ENCODE measurements at regions not wholly inside any gene's neighbourhood (a gene's known extent, or its start where the extent isn't known, plus 50 kb on each side); places are given as distances from the start of the nearest gene placed in this dataset.

DNA sequence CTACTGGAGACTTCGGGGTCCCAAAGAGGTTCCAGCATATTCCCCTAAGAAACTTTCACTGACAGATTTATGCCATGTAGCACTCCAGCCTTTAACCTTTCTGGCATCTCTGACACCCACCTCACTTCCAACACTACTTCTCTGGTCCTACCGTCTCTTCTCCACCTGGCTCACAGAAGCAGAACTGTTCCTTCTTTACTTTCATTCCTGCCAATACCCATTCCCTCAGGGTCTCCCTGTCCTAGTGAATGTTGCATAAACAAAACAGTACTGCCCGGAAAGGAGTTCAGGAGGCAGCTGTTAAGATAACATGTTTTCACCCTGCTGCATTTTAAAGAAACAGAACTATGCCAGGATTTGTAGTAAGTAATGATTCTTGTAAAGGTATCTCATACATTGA is 136.0 kb upstream of the MIR17HG start:
- Histone ChIP-seq H3K4me2 (ENCODE audit: insufficient read depth, low read length) (no peak overlapping the region), H4K20me1 (replicated peaks; ENCODE audit: control insufficient read depth, insufficient read depth, low read length) (no peaks in the 10 kb centered on the region), H2AFZ (ENCODE audit: low read depth, low read length) (no peak overlapping the region), H3K36me3 (ENCODE audit: control insufficient read depth, insufficient read depth, low read length) (no peaks in the 10 kb centered on the region), H3K9me1 (ENCODE audit: control insufficient read depth, insufficient read depth, low read length) (no peaks in the 10 kb centered on the region), H3K4me1 (replicated peaks in 1 of 2; ENCODE audit: control insufficient read depth in 2 of 2, insufficient read depth in 2 of 2, low read length in 2 of 2) (no peaks in the 10 kb centered on the region), H3K9me3 (replicated peaks; ENCODE audit: control insufficient read depth, insufficient read depth, low read depth, low read length) (no peaks in the 10 kb centered on the region; the same call in 1 of the 2 replicates), H3K79me2 (ENCODE audit: control insufficient read depth, insufficient read depth, low read length) (no peaks in the 10 kb centered on the region), H3K4me3 (no peak overlapping the region), H3K9ac (ENCODE audit: insufficient read depth in 1 of 2, low read depth in 2 of 2, low read length in 2 of 2) (no peak overlapping the region), H3K27me3 (ENCODE audit: control insufficient read depth in 2 of 2, insufficient read depth in 2 of 2, low read length in 2 of 2) (no peaks in the 10 kb centered on the region), H3K27ac (ENCODE audit: extremely low read depth, low read depth, low read length) (no peak overlapping the region)
- in situ Hi-C loops (cut with MboI), result no loop called here
- CTCF ChIA-PET (ENCODE audit: low intra/inter-chr PET ratio), result no interaction called here
- WGBS (ENCODE audit: insufficient coverage, low coverage, missing lambda C conversion rate), result under 1% methylated on average over 3 of the region's 3 CpGs
- no TSS peak for BruUV-seq (replicated peaks)
- TF ChIP-seq SMAD3 (CRISPR knock-in tag; conservative IDR thresholded peaks at IDR 0.05), result no peak
- 0 out of 4 replicates have a peak, but pooled peaks of 1 of the 2 experiments have one; percentile 26 for TF ChIP-seq MCM7 (IDR thresholded peaks at IDR 0.05)
- TF ChIP-seq, protein P1, sequence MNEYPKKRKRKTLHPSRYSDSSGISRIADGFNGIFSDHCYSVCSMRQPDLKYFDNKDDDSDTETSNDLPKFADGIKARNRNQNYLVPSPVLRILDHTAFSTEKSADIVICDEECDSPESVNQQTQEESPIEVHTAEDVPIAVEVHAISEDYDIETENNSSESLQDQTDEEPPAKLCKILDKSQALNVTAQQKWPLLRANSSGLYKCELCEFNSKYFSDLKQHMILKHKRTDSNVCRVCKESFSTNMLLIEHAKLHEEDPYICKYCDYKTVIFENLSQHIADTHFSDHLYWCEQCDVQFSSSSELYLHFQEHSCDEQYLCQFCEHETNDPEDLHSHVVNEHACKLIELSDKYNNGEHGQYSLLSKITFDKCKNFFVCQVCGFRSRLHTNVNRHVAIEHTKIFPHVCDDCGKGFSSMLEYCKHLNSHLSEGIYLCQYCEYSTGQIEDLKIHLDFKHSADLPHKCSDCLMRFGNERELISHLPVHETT (CRISPR knock-in tag; conservative IDR thresholded peaks at IDR 0.05 in 1 of 2, IDR thresholded peaks at IDR 0.05 in 1 of 2), result 0 out of 4 replicates have a peak, but pooled peaks of 1 of the 2 experiments have one; percentile 45
- no peak for TF ChIP-seq MYNN (IDR thresholded peaks at IDR 0.05)
- TF ChIP-seq MYNN (CRISPR knock-in tag; IDR thresholded peaks at IDR 0.05), result 0 out of 2 replicates have a peak, but pooled peaks have one; percentile 20
- 0 out of 2 replicates have a peak, but pooled peaks have one; percentile 68 for TF ChIP-seq ZNF184 (CRISPR knock-in tag; IDR thresholded peaks at IDR 0.05)
- ATAC-seq, result no peak
- POLR2A ChIA-PET, result no interaction called here
- intact Hi-C loops (cut with micrococcal nuclease), result no loop called here
- no peak for DNase-seq (ENCODE audit: extremely low read depth in 1 of 4, low spot score in 3 of 4)
- no peak for FAIRE-seq

Data from K562 (cell line).